ENCODE measurements at regions not wholly inside any gene's neighbourhood (a gene's known extent, or its start where the extent isn't known, plus 50 kb on each side); places are given as distances from the start of the nearest gene placed in this dataset.
A peak's percentile ranks its signal among the peaks of the same experiment; 100 is the strongest.

- TF ChIP-seq NR2C1 (IDR thresholded peaks at IDR 0.05): peak; percentile 66; the same call in 1 of the 2 replicates
- TF ChIP-seq NR2C1 (tag; IDR thresholded peaks at IDR 0.05): peak; percentile 87
- no peak for TF ChIP-seq ZNF347 (CRISPR knock-in tag; IDR thresholded peaks at IDR 0.05; ENCODE audit: low read depth)
- TF ChIP-seq ETV6 (IDR thresholded peaks at IDR 0.05; ENCODE audit: borderline replicate concordance in 1 of 2, low read depth in 2 of 2, low read length in 1 of 2): peak in 1 of 2 experiments; percentile 78; a peak in 2 of 4 replicates
- no peak for TF ChIP-seq ETV6 (CRISPR knock-in tag; IDR thresholded peaks at IDR 0.05; ENCODE audit: borderline replicate concordance)
- TF ChIP-seq LEF1 (IDR thresholded peaks at IDR 0.05): peak; percentile 99
- no peak for TF ChIP-seq POLR2G (IDR thresholded peaks at IDR 0.05; ENCODE audit: low read depth, low read length)
- TF ChIP-seq ZNF75A (CRISPR knock-in tag; IDR thresholded peaks at IDR 0.05): no peak
- TF ChIP-seq NELFE (IDR thresholded peaks at IDR 0.05; ENCODE audit: insufficient read depth, insufficient read length): no peak
- peak; percentile 99 for TF ChIP-seq CTBP1 (IDR thresholded peaks at IDR 0.05; ENCODE audit: borderline replicate concordance)
- no peak for TF ChIP-seq EHMT2 (IDR thresholded peaks at IDR 0.05)
- TF ChIP-seq, protein P1, sequence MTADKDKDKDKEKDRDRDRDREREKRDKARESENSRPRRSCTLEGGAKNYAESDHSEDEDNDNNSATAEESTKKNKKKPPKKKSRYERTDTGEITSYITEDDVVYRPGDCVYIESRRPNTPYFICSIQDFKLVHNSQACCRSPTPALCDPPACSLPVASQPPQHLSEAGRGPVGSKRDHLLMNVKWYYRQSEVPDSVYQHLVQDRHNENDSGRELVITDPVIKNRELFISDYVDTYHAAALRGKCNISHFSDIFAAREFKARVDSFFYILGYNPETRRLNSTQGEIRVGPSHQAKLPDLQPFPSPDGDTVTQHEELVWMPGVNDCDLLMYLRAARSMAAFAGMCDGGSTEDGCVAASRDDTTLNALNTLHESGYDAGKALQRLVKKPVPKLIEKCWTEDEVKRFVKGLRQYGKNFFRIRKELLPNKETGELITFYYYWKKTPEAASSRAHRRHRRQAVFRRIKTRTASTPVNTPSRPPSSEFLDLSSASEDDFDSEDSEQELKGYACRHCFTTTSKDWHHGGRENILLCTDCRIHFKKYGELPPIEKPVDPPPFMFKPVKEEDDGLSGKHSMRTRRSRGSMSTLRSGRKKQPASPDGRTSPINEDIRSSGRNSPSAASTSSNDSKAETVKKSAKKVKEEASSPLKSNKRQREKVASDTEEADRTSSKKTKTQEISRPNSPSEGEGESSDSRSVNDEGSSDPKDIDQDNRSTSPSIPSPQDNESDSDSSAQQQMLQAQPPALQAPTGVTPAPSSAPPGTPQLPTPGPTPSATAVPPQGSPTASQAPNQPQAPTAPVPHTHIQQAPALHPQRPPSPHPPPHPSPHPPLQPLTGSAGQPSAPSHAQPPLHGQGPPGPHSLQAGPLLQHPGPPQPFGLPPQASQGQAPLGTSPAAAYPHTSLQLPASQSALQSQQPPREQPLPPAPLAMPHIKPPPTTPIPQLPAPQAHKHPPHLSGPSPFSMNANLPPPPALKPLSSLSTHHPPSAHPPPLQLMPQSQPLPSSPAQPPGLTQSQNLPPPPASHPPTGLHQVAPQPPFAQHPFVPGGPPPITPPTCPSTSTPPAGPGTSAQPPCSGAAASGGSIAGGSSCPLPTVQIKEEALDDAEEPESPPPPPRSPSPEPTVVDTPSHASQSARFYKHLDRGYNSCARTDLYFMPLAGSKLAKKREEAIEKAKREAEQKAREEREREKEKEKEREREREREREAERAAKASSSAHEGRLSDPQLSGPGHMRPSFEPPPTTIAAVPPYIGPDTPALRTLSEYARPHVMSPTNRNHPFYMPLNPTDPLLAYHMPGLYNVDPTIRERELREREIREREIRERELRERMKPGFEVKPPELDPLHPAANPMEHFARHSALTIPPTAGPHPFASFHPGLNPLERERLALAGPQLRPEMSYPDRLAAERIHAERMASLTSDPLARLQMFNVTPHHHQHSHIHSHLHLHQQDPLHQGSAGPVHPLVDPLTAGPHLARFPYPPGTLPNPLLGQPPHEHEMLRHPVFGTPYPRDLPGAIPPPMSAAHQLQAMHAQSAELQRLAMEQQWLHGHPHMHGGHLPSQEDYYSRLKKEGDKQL (CRISPR knock-in tag; IDR thresholded peaks at IDR 0.05; ENCODE audit: borderline replicate concordance): 0 out of 2 replicates have a peak, but pooled peaks have one; percentile 72
- peak; percentile 44 for TF ChIP-seq MAFG (tag; conservative IDR thresholded peaks at IDR 0.05)
- no peak for TF ChIP-seq GTF2F1 (IDR thresholded peaks at IDR 0.05; ENCODE audit: low read depth, low read length)
- no peak for TF ChIP-seq YY1 (IDR thresholded peaks at IDR 0.05; ENCODE audit: borderline replicate concordance in 1 of 3, control insufficient read depth in 1 of 3, extremely low read depth in 1 of 3, insufficient read depth in 3 of 3, insufficient read length in 1 of 3, insufficient replicate concordance in 2 of 3, low read depth in 1 of 3, low read length in 2 of 3)
- no peak for TF ChIP-seq SRSF9 (IDR thresholded peaks at IDR 0.05; ENCODE audit: borderline replicate concordance, low read depth, low read length)
- TF ChIP-seq EGR1 (conservative IDR thresholded peaks at IDR 0.05): peak; percentile 53
- TF ChIP-seq ZFPM2 (CRISPR knock-in tag; IDR thresholded peaks at IDR 0.05): no peak
- TF ChIP-seq STAT6 (CRISPR knock-in tag; IDR thresholded peaks at IDR 0.05): no peak
- peak; percentile 88 for TF ChIP-seq ZNF644 (tag; IDR thresholded peaks at IDR 0.05; ENCODE audit: low read depth)
- peak in 1 of 2 experiments; percentile 67; a peak in 1 of 4 replicates for TF ChIP-seq NONO (IDR thresholded peaks at IDR 0.05; ENCODE audit: low read depth in 2 of 2, low read length in 1 of 2)
Observed at GRCh38 chr6:109304284-109305015, 77.8 kb downstream of the CD164 start (continued).

All from K562 (cell line).